ENCODE measurements at regions not wholly inside any gene's neighbourhood (a gene's known extent, or its start where the extent isn't known, plus 50 kb on each side); places are given as distances from the start of the nearest gene placed in this dataset.

GRCh38 chr6:43952746-43953145 lies 174.5 kb downstream of the MRPL14 start (continued):
- peak; percentile 17 for TF ChIP-seq CTCFL (IDR thresholded peaks at IDR 0.05; ENCODE audit: borderline replicate concordance, insufficient read depth, low read depth, low read length, poor library complexity, severe bottlenecking)
- TF ChIP-seq NR2C1 (IDR thresholded peaks at IDR 0.05), result no peak
- no peak for TF ChIP-seq NR2C1 (tag; IDR thresholded peaks at IDR 0.05)
- peak; percentile 90 to 95 for TF ChIP-seq KDM1A (IDR thresholded peaks at IDR 0.05)
- no peak for TF ChIP-seq ZNF431 (CRISPR knock-in tag; IDR thresholded peaks at IDR 0.05)
- TF ChIP-seq ZNF592 (IDR thresholded peaks at IDR 0.05), result peak; percentile 74
- peak; percentile 23 for TF ChIP-seq NFIC (IDR thresholded peaks at IDR 0.05)
- TF ChIP-seq HDAC6 (IDR thresholded peaks at IDR 0.05; ENCODE audit: low read depth, low read length), result no peak
- peak; percentile 93 for TF ChIP-seq HDAC2 (IDR thresholded peaks at IDR 0.05)
- peak; percentile 61; the same call in 1 of the 2 replicates for TF ChIP-seq CBX1 (IDR thresholded peaks at IDR 0.05; ENCODE audit: low read depth)
- 0 out of 2 replicates have a peak, but pooled peaks have one; percentile 12 for TF ChIP-seq BHLHE40 (IDR thresholded peaks at IDR 0.05; ENCODE audit: low read length)
- TF ChIP-seq MGA (IDR thresholded peaks at IDR 0.05), result peak; percentile 89

Data from K562 (cell line).